Endothelial cell of umbilical vein (primary cell): ENCODE measurements at regions not wholly inside any gene's neighbourhood (a gene's known extent, or its start where the extent isn't known, plus 50 kb on each side); places are given as distances from the start of the nearest gene placed in this dataset.

Source experiments
- BruUV-seq: library from RNA; stranded (reverse); fragments of 400-500 nt; replicated peaks from 2 replicates; lab custom pipeline; 2021; lab: Mats Ljungman, UMichigan
- CTCF ChIA-PET: fragments of 300-600, 350-600 bp; sonication (Branson Sonifier 250); formaldehyde crosslinking; loops from one replicate; lab custom pipeline; 2021; ENCODE audit warnings: antibody characterized with exemption, inconsistent platforms; lab: Charles Lee
- POLR2A ChIA-PET: fragments of 300-600, 350-600 bp; sonication (Branson Sonifier 250); formaldehyde crosslinking; loops from one replicate; lab custom pipeline; 2021; ENCODE audit warnings: antibody characterized with exemption, inconsistent platforms; lab: Charles Lee
- DNase-seq: peaks from one replicate; pipeline ENCODE4 v3.0.0-alpha.2; 2011; ENCODE audit warnings: low read depth, low spot score
- FAIRE-seq: peaks from 2 replicates; lab custom pipeline; 2011; peaks lifted over from hg19 to GRCh38; lab: Jason Lieb, UNC
- H2AFZ ChIP-seq: 2 replicates; pipeline ENCODE4 v1.6.0; 2012; ENCODE audit warnings: low read depth, low read length, control low read depth, inconsistent platforms
- H3K27ac ChIP-seq: 2 replicates; pipeline ENCODE4 v1.5.1; 2011; ENCODE audit warnings: low read depth, mild to moderate bottlenecking, control low read depth, low read length, moderate library complexity; ENCODE audit not compliant: insufficient read depth
- H3K27me3 ChIP-seq, 2 experiments: 2 replicates each; pipeline versions ENCODE4 v1.6.0 to v1.6.1; 2011; ENCODE audit warnings: low read length in 2 of 2, mixed read lengths in 1 of 2; ENCODE audit not compliant: control insufficient read depth in 2 of 2, insufficient read depth in 2 of 2
- H3K36me3 ChIP-seq, 2 experiments: 2 replicates in 1 of 2; 3 replicates in 1 of 2; pipeline ENCODE4 v1.5.1; 2011; ENCODE audit warnings: low read length in 2 of 2, mild to moderate bottlenecking in 1 of 2, moderate library complexity in 1 of 2; ENCODE audit not compliant: control insufficient read depth in 2 of 2, insufficient read depth in 2 of 2; ENCODE audit errors: extremely low read depth in 1 of 2
- H3K4me1 ChIP-seq: 3 replicates; pipeline ENCODE4 v1.5.1; 2011; ENCODE audit warnings: mild to moderate bottlenecking, low read length; ENCODE audit not compliant: control insufficient read depth, insufficient read depth; ENCODE audit errors: extremely low read depth
- H3K4me2 ChIP-seq: 2 replicates; pipeline ENCODE4 v1.6.1; 2011; ENCODE audit warnings: low read length, control low read depth, mixed read lengths; ENCODE audit not compliant: insufficient read depth
- H3K4me3 ChIP-seq, 3 experiments: fragments of 200-600 bp in 1 of 3; sonication (generic), shearing (Covaris generic) in 1 of 3; replicated peaks in 1 of 3; 2 replicates each; pipeline ENCODE4 v1.5.1; 2011 to 2016; ENCODE audit warnings: control low read depth in 3 of 3, low read length in 3 of 3, mild to moderate bottlenecking in 2 of 3, inconsistent platforms in 1 of 3, low read depth in 1 of 3, moderate library complexity in 1 of 3; ENCODE audit not compliant: insufficient read depth in 1 of 3
- H3K79me2 ChIP-seq: 2 replicates; pipeline ENCODE4 v1.6.0; 2012; ENCODE audit warnings: low read length, inconsistent platforms; ENCODE audit not compliant: control insufficient read depth, insufficient read depth
- H3K9ac ChIP-seq: replicated peaks from 2 replicates; pipeline ENCODE3; 2011; ENCODE audit warnings: low read length, control low read depth; ENCODE audit not compliant: insufficient read depth; ENCODE audit errors: extremely low read depth
- H3K9me1 ChIP-seq: replicated peaks from 3 replicates; pipeline ENCODE4 v1.6.0; 2011; ENCODE audit warnings: mild to moderate bottlenecking, low read length; ENCODE audit not compliant: control insufficient read depth, insufficient read depth; ENCODE audit errors: extremely low read depth
- H3K9me3 ChIP-seq: replicated peaks from 2 replicates; pipeline ENCODE4 v1.5.1; 2012; ENCODE audit warnings: low read length, inconsistent platforms; ENCODE audit not compliant: control insufficient read depth, insufficient read depth
- H4K20me1 ChIP-seq: replicated peaks from 2 replicates; pipeline ENCODE3; 2011; ENCODE audit warnings: mild to moderate bottlenecking, low read length; ENCODE audit not compliant: control insufficient read depth, insufficient read depth; ENCODE audit errors: extremely low read depth
- CTCF ChIP-seq, 2 donors: IDR thresholded peaks; 1 replicate in 1 of 2; 2 replicates in 1 of 2; pipeline ENCODE4 v1.5.1; 2011; ENCODE audit warnings: low read length in 2 of 2, mild to moderate bottlenecking in 2 of 2, moderate library complexity in 2 of 2, control low read depth in 1 of 2, inconsistent platforms in 1 of 2, low read depth in 1 of 2; ENCODE audit not compliant: insufficient read depth in 1 of 2; ENCODE audit errors: extremely low read depth in 1 of 2
- EZH2 ChIP-seq: IDR thresholded peaks from 2 replicates; pipeline ENCODE4 v1.6.1; 2012; ENCODE audit warnings: borderline replicate concordance, low read depth, mild to moderate bottlenecking, moderate library complexity, low read length, inconsistent platforms; ENCODE audit not compliant: severe bottlenecking
- FOS ChIP-seq: IDR thresholded peaks from 2 replicates; pipeline ENCODE4 v1.6.1; 2011; ENCODE audit warnings: mild to moderate bottlenecking, low read length, moderate library complexity, borderline replicate concordance; ENCODE audit not compliant: insufficient read depth
- GATA2 ChIP-seq: IDR thresholded peaks from 2 replicates; pipeline ENCODE4 v1.7.0; 2011; ENCODE audit warnings: low read depth, mild to moderate bottlenecking, moderate library complexity, mixed read lengths, low read length; ENCODE audit not compliant: insufficient read length, insufficient read depth
- JUN ChIP-seq: IDR thresholded peaks from 2 replicates; pipeline ENCODE4 v1.6.1; 2011; ENCODE audit warnings: borderline replicate concordance, low read depth; ENCODE audit not compliant: insufficient read length, insufficient read depth
- MAX ChIP-seq: IDR thresholded peaks from 2 replicates; pipeline ENCODE4 v1.6.1; 2011; ENCODE audit not compliant: insufficient read depth, insufficient read length
- MYC ChIP-seq: IDR thresholded peaks from one replicate; pipeline ENCODE4 v1.6.1; 2011; ENCODE audit warnings: mild to moderate bottlenecking, low read depth, low read length
- POLR2A ChIP-seq: IDR thresholded peaks from 2 replicates; pipeline ENCODE4 v1.6.1; 2012; ENCODE audit warnings: low read depth, mild to moderate bottlenecking, control low read depth, low read length
- POLR2AphosphoS5 ChIP-seq: IDR thresholded peaks from 2 replicates; pipeline ENCODE4 v1.6.1; 2012; ENCODE audit warnings: low read depth, mild to moderate bottlenecking, control low read depth, low read length, moderate library complexity; ENCODE audit not compliant: insufficient read depth
- dilution Hi-C: fragments of 300-500 bp; cut with MboI; formaldehyde crosslinking; loops from one replicate; pipeline ENCODE4 v1.15.0; 2019; ENCODE audit warnings: low sequenced_read_pairs; ENCODE audit not compliant: extremely low pct_ligation_motif_present
- intact Hi-C: fragments of 100-400 bp; cut with micrococcal nuclease; formaldehyde crosslinking; loops from one replicate; pipeline ENCODE4 v1.10.0; 2022

- TF ChIP-seq GATA2 = no peak
- no peak for TF ChIP-seq POLR2AphosphoS5
- TF ChIP-seq CTCF (IDR thresholded peaks at IDR 0.05; ENCODE audit: extremely low read depth in 1 of 2, insufficient read depth in 1 of 2, low read depth in 1 of 2, low read length in 2 of 2) = no peak
- TF ChIP-seq MYC = no peak
- TF ChIP-seq MAX = no peak
- TF ChIP-seq FOS = no peak
- ChIA-PET CTCF (no interaction called here), POLR2A (no interaction called here)
- BruUV-seq = no TSS peak
- Histone ChIP-seq H3K36me3 (no peaks in the 10 kb centered on the region), H3K27ac (no peak overlapping the region), H3K9me3 (peaks cover 2% of the 10 kb centered on the region), H2AFZ (no peak overlapping the region), H3K9me1 (no peaks in the 10 kb centered on the region), H3K9ac (no peak overlapping the region), H4K20me1 (no peaks in the 10 kb centered on the region), H3K27me3 (no peaks in the 10 kb centered on the region), H3K4me2 (no peak overlapping the region), H3K79me2 (no peaks in the 10 kb centered on the region), H3K4me1 (no peaks in the 10 kb centered on the region), H3K4me3 (no peak overlapping the region)
- no peak for FAIRE-seq
- intact Hi-C loops = no loop called here
- no peak for DNase-seq
- dilution Hi-C loops = no loop called here
Measured at GRCh38 chr20:54723723-54724122, 248.3 kb downstream of the DOK5 start.

- H3K79me2 ChIP-seq = no peaks in the 10 kb centered on the region
- H2AFZ ChIP-seq = no peak overlapping the region
- no peaks in the 10 kb centered on the region for H3K9me1 ChIP-seq
- DNase-seq (no peak), FAIRE-seq (no peak)
- no peak overlapping the region for H3K9ac ChIP-seq
- H3K9me3 ChIP-seq = peaks cover 2% of the 10 kb centered on the region
- CTCF ChIA-PET = no interaction called here
- POLR2A ChIA-PET = no interaction called here
- H3K4me3 ChIP-seq = no peak overlapping the region
- no peak overlapping the region for H3K4me2 ChIP-seq
- no TSS peak for BruUV-seq
- no peaks in the 10 kb centered on the region for H3K4me1 ChIP-seq
- no peak overlapping the region for H3K27ac ChIP-seq
- dilution Hi-C loops = no loop called here
- TF ChIP-seq CTCF (IDR thresholded peaks at IDR 0.05; ENCODE audit: extremely low read depth in 1 of 2, insufficient read depth in 1 of 2, low read depth in 1 of 2, low read length in 2 of 2) (no peak), MYC (no peak), MAX (no peak), POLR2AphosphoS5 (no peak), EZH2 (no peak), GATA2 (no peak), FOS (no peak), JUN (no peak), POLR2A (no peak)
- H4K20me1 ChIP-seq = no peaks in the 10 kb centered on the region
- intact Hi-C loops = no loop called here
- no peaks in the 10 kb centered on the region for H3K36me3 ChIP-seq
- H3K27me3 ChIP-seq = no peaks in the 10 kb centered on the region
Measured at GRCh38 chr20:54717983-54718382, 242.6 kb downstream of the DOK5 start.
